Panc1 (cell line): ENCODE measurements at regions not wholly inside any gene's neighbourhood (a gene's known extent, or its start where the extent isn't known, plus 50 kb on each side); places are given as distances from the start of the nearest gene placed in this dataset.

Source experiments
- CTCF ChIP-seq: fragments of 450-650 bp; IDR thresholded peaks from 2 replicates; pipeline ENCODE4 v1.5.1; 2017; ENCODE audit warnings: mild to moderate bottlenecking
- POLR2AphosphoS5 ChIP-seq: IDR thresholded peaks from 2 replicates; pipeline ENCODE4 v1.6.1; 2012; ENCODE audit warnings: mild to moderate bottlenecking, low read depth, low read length, moderate library complexity
- SIN3A ChIP-seq: IDR thresholded peaks from 2 replicates; pipeline ENCODE4 v1.6.1; 2012; ENCODE audit warnings: low read depth, mild to moderate bottlenecking, low read length, moderate library complexity, borderline replicate concordance; ENCODE audit not compliant: insufficient read depth

GRCh38 chr2:8153258-8153718 lies 528.6 kb upstream of the ID2 start:
- TF ChIP-seq CTCF (no peak), POLR2AphosphoS5 (no peak), SIN3A (no peak)
